HCT116 (cell line): ENCODE measurements at regions not wholly inside any gene's neighbourhood (a gene's known extent, or its start where the extent isn't known, plus 50 kb on each side); places are given as distances from the start of the nearest gene placed in this dataset.

Source experiments
- ATAC-seq: fragments of 200-7000 bp; cut with Tn5 transposase; 2 replicates; pipeline ENCODE4 v1.9.1; 2020; ENCODE audit warnings: mild to moderate bottlenecking, moderate library complexity
- BruUV-seq: library from RNA; stranded (reverse); fragments of 400-500 nt; replicated peaks from 2 replicates; lab custom pipeline; 2021; lab: Mats Ljungman, UMichigan
- CTCF ChIA-PET: fragments of 300-600 bp; sonication (Branson Sonifier 250); formaldehyde crosslinking; loops from one replicate; lab custom pipeline; 2021; ENCODE audit warnings: antibody characterized with exemption; lab: Charles Lee
- POLR2A ChIA-PET: fragments of 300-600, 350-600 bp; sonication (Branson Sonifier 250); formaldehyde crosslinking; loops from one replicate; lab custom pipeline; 2021; ENCODE audit warnings: antibody characterized with exemption; lab: Charles Lee
- RAD21 ChIA-PET, 2 experiments: fragments of 300-600 bp; sonication (Branson Sonifier 250); formaldehyde crosslinking; loops; one replicate each; lab custom pipeline; 2023; ENCODE audit warnings: low total read pairs in 2 of 2; ENCODE audit not compliant: uncharacterized antibody in 2 of 2, unreplicated experiment in 2 of 2, low non-redundant PET in 1 of 2; lab: Charles Lee
- DNase-seq: peaks from one replicate; pipeline ENCODE4 v3.0.0-alpha.2; 2010; ENCODE audit warnings: low read depth, low spot score
- H2AFZ ChIP-seq: fragments of 200-600 bp; shearing (Covaris generic), sonication (generic); 2 replicates; pipeline ENCODE4 v1.6.1; 2017; ENCODE audit warnings: low read depth, mixed run types, mixed read lengths, antibody characterized with exemption, low read length; ENCODE audit not compliant: poor library complexity, severe bottlenecking
- H3K27ac ChIP-seq: 2 replicates; pipeline ENCODE4 v1.5.1; 2012; ENCODE audit warnings: low read depth, low read length
- H3K27me3 ChIP-seq: fragments of 200-600 bp; sonication (generic); 2 replicates; pipeline ENCODE4 v1.6.1; 2016; ENCODE audit warnings: mixed run types, low read length, mixed read lengths; ENCODE audit not compliant: insufficient read depth
- H3K36me3 ChIP-seq, 2 experiments: fragments of 200-500 bp in 1 of 2; fragments of 200-600 bp in 1 of 2; sonication (Bioruptor generic) in 1 of 2; sonication (generic) in 1 of 2; 2 replicates each; pipeline versions ENCODE4 v1.5.1 to v1.6.1; 2014 to 2016; ENCODE audit warnings: low read length in 2 of 2, inconsistent platforms in 1 of 2, mixed read lengths in 1 of 2, mixed run types in 1 of 2; ENCODE audit not compliant: insufficient read depth in 2 of 2, control insufficient read depth in 1 of 2
- H3K4me1 ChIP-seq, 2 experiments: fragments of 200-600 bp in 1 of 2; sonication (generic) in 1 of 2; 2 replicates each; pipeline versions ENCODE4 v1.5.1 to v1.6.1; 2012 to 2017; ENCODE audit warnings: low read length in 2 of 2, inconsistent platforms in 1 of 2, mild to moderate bottlenecking in 1 of 2, mixed read lengths in 1 of 2, mixed run types in 1 of 2, moderate library complexity in 1 of 2; ENCODE audit not compliant: insufficient read depth in 2 of 2, control insufficient read depth in 1 of 2
- H3K4me2 ChIP-seq: fragments of 200-600 bp; sonication (generic); 2 replicates; pipeline ENCODE4 v1.6.1; 2017; ENCODE audit warnings: mixed run types, low read length, mixed read lengths
- H3K4me3 ChIP-seq, 2 experiments: fragments of 200-600 bp in 1 of 2; sonication (generic) in 1 of 2; replicated peaks in 1 of 2; 2 replicates each; pipeline ENCODE4 v1.5.1; 2011 to 2016; ENCODE audit warnings: low read length in 2 of 2, control low read depth in 1 of 2, low read depth in 1 of 2, mild to moderate bottlenecking in 1 of 2, mixed read lengths in 1 of 2, mixed run types in 1 of 2
- H3K79me2 ChIP-seq: fragments of 200-600 bp; sonication (generic); 2 replicates; pipeline ENCODE4 v1.6.1; 2017; ENCODE audit warnings: mild to moderate bottlenecking, mixed run types, low read length, moderate library complexity, mixed read lengths; ENCODE audit not compliant: insufficient read depth
- H3K9ac ChIP-seq: fragments of 200-600 bp; sonication (generic); 2 replicates; pipeline ENCODE4 v1.6.1; 2016; ENCODE audit warnings: low read length, mixed read lengths
- H3K9me2 ChIP-seq: fragments of 200-600 bp; sonication (generic), shearing (Covaris generic); 2 replicates; pipeline ENCODE4 v1.6.1; 2017; ENCODE audit warnings: mixed run types, mild to moderate bottlenecking, moderate library complexity; ENCODE audit not compliant: insufficient read depth
- H3K9me3 ChIP-seq, 2 experiments: fragments of 200-500 bp in 1 of 2; fragments of 200-600 bp in 1 of 2; sonication (Bioruptor generic) in 1 of 2; sonication (generic) in 1 of 2; 2 replicates each; pipeline ENCODE4 v1.6.1; 2014 to 2017; ENCODE audit warnings: low read length in 2 of 2, mixed read lengths in 2 of 2, inconsistent platforms in 1 of 2, low read depth in 1 of 2, mild to moderate bottlenecking in 1 of 2, mixed run types in 1 of 2, moderate library complexity in 1 of 2; ENCODE audit not compliant: control insufficient read depth in 1 of 2, insufficient read depth in 1 of 2
- H4K20me1 ChIP-seq: fragments of 200-600 bp; sonication (generic), shearing (Covaris generic); 2 replicates; pipeline ENCODE4 v1.6.1; 2017; ENCODE audit warnings: mixed run types, mild to moderate bottlenecking, moderate library complexity; ENCODE audit not compliant: insufficient read depth
- ELF1 ChIP-seq: IDR thresholded peaks from 2 replicates; pipeline ENCODE4 v1.6.1; 2012; ENCODE audit warnings: low read depth, borderline replicate concordance
- SP1 ChIP-seq: IDR thresholded peaks from 2 replicates; pipeline ENCODE4 v1.6.1; 2012; ENCODE audit warnings: low read depth
- TCF7L2 ChIP-seq: IDR thresholded peaks from 2 replicates; pipeline ENCODE4 v1.7.0; 2011; ENCODE audit warnings: borderline replicate concordance, inconsistent platforms; ENCODE audit not compliant: insufficient read depth, insufficient read length; ENCODE audit errors: extremely low read depth
- YY1 ChIP-seq: IDR thresholded peaks from 2 replicates; pipeline ENCODE4 v1.6.1; 2011; ENCODE audit warnings: low read length, low read depth, moderate library complexity, mild to moderate bottlenecking; ENCODE audit not compliant: insufficient replicate concordance; ENCODE audit errors: extremely low read depth
- intact Hi-C: fragments of 100-400 bp; cut with micrococcal nuclease; formaldehyde crosslinking; loops from 2 replicates; pipeline ENCODE4 v1.10.0; 2022

DNA sequence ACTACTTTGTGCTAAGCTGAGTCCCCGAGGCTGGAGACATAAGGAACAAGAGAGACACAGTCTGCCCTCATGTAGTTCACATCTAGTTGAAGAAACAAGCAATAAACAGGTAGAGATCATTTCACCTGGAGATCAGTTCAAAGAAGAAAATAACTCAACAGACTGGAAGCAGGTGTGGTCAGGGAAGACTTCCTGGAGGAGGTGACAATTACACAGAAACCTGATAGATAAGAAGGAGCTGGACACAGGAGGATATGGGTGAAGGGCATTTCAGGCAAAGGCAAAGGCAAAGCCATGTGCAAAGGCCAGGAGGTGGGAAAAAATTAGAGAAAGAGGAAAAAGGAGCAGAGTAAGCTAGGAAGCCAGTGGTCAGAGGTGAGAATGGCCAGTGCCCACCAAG, 115.6 kb downstream of the MN1 start:
- H3K79me2 ChIP-seq: no peaks in the 10 kb centered on the region
- TF ChIP-seq YY1 (no peak), SP1 (no peak), ELF1 (no peak)
- TF ChIP-seq, all 23 proteins: peak for 0
- no peak for DNase-seq
- Histone ChIP-seq H3K27me3 (no peaks in the 10 kb centered on the region), H3K4me1 (peaks cover 14 to 21% of the 10 kb centered on the region in 2 experiments), H4K20me1 (no peaks in the 10 kb centered on the region), H3K4me3 (peak overlapping the region in 1 of 2 experiments; percentile 32; a peak in 2 of 4 replicates), H3K9me2 (no peaks in the 10 kb centered on the region), H3K27ac (peak overlapping the region; percentile 8; the same call in 1 of the 2 replicates), H3K9me3 (no peaks in the 10 kb centered on the region), H3K36me3 (no peaks in the 10 kb centered on the region), H3K9ac (peak overlapping the region; percentile 53), H3K4me2 (peak overlapping the region; percentile 72), H2AFZ (no peak overlapping the region)
- RAD21 ChIA-PET: interaction anchor here in 1 of 2 experiments (0.7 kb wide), 1 partner anchor 888 kb away, joined by 3 read pairs; no protein-coding TSS in a partner anchor
- no TSS peak for BruUV-seq
- intact Hi-C loops: no loop called here
- no peak for ATAC-seq
- CTCF ChIA-PET: no interaction called here
- POLR2A ChIA-PET: interaction anchor here (0.6 kb wide), 1 partner anchor 15 kb away, joined by 3 read pairs; no protein-coding TSS in a partner anchor

GRCh38 chr22:27686534-27686933, 115.0 kb downstream of the MN1 start:
- Histone ChIP-seq H4K20me1 (no peaks in the 10 kb centered on the region), H3K9ac (peak overlapping the region; percentile 53), H2AFZ (peak overlapping the region; percentile 62), H3K79me2 (no peaks in the 10 kb centered on the region), H3K4me2 (peak overlapping the region; percentile 72), H3K36me3 (no peaks in the 10 kb centered on the region), H3K9me3 (no peaks in the 10 kb centered on the region), H3K4me1 (peaks cover 14 to 21% of the 10 kb centered on the region in 2 experiments), H3K27ac (peak overlapping the region; percentile 8; the same call in 1 of the 2 replicates), H3K9me2 (no peaks in the 10 kb centered on the region), H3K27me3 (no peaks in the 10 kb centered on the region), H3K4me3 (peak overlapping the region in 1 of 2 experiments; percentile 32; a peak in 2 of 4 replicates)
- DNase-seq (peak; percentile 68), ATAC-seq (peak; percentile 97)
- intact Hi-C loops: no loop called here
- CTCF ChIA-PET: no interaction called here
- BruUV-seq: no TSS peak
- TF ChIP-seq TCF7L2: no peak
- RAD21 ChIA-PET: interaction anchor here in 1 of 2 experiments (0.7 kb wide), 1 partner anchor 887 kb away, joined by 3 read pairs; no protein-coding TSS in a partner anchor
- POLR2A ChIA-PET: interaction anchor here (0.6 kb wide), 1 partner anchor 16 kb away, joined by 3 read pairs; no protein-coding TSS in a partner anchor
